ENCODE measurements at regions not wholly inside any gene's neighbourhood (a gene's known extent, or its start where the extent isn't known, plus 50 kb on each side); places are given as distances from the start of the nearest gene placed in this dataset.

DNA sequence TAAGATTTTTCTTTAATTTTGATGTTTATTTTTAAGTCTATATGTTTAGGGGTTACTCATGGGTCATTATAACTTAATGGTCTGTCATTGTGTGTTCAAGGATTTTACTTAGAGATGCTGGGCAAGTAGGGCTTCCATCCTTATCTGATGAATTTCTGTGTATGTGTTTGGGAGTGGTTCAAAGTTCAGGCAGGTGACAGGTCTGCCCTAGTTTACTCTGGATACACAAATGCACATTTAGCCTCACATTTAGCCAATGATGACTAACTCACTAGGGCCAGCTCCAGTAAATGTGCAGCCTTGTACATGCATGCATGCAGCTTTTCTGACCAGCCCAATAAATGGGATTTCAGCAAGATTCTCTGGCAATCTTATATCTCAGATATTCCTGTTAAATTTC lies 554.1 kb downstream of the SI start:
- Histone ChIP-seq H3K4me3 (replicated peaks in 1 of 2; ENCODE audit: low read depth in 1 of 2, low read length in 2 of 2) (no peak overlapping the region), H3K79me2 (ENCODE audit: insufficient read depth, low read length) (no peaks in the 10 kb centered on the region), H3K9me3 (ENCODE audit: control insufficient read depth in 1 of 2, insufficient read depth in 1 of 2, low read depth in 1 of 2, low read length in 2 of 2) (no peaks in the 10 kb centered on the region), H3K9ac (ENCODE audit: low read length) (no peak overlapping the region), H4K20me1 (ENCODE audit: insufficient read depth) (no peaks in the 10 kb centered on the region), H3K9me2 (ENCODE audit: insufficient read depth) (no peaks in the 10 kb centered on the region), H3K27ac (ENCODE audit: low read depth, low read length) (no peak overlapping the region), H3K36me3 (ENCODE audit: control insufficient read depth in 1 of 2, insufficient read depth in 2 of 2, low read length in 2 of 2) (no peaks in the 10 kb centered on the region), H3K4me2 (ENCODE audit: low read length) (no peak overlapping the region), H2AFZ (ENCODE audit: low read depth, low read length, poor library complexity, severe bottlenecking) (no peak overlapping the region), H3K4me1 (ENCODE audit: control insufficient read depth in 1 of 2, insufficient read depth in 2 of 2, low read length in 2 of 2) (no peaks in the 10 kb centered on the region), H3K27me3 (ENCODE audit: insufficient read depth, low read length) (no peaks in the 10 kb centered on the region)
- RAD21 ChIA-PET (ENCODE audit: low non-redundant PET in 1 of 2, low total read pairs in 2 of 2, uncharacterized antibody in 2 of 2, unreplicated experiment in 2 of 2) = no interaction called here
- no peak for TF ChIP-seq ELF1 (IDR thresholded peaks at IDR 0.05; ENCODE audit: borderline replicate concordance, low read depth)
- no peak for TF ChIP-seq SRF (IDR thresholded peaks at IDR 0.05; ENCODE audit: low read depth)
- TF ChIP-seq EZH2phosphoT487 (IDR thresholded peaks at IDR 0.05; ENCODE audit: borderline replicate concordance) = no peak
- POLR2A ChIA-PET = no interaction called here
- no peak for ATAC-seq
- CTCF ChIA-PET = no interaction called here
- BruUV-seq (replicated peaks) = no TSS peak
- intact Hi-C loops (cut with micrococcal nuclease) = no loop called here
- DNase-seq (ENCODE audit: low read depth, low spot score) = no peak

- Histone ChIP-seq H3K4me2 (ENCODE audit: low read length) (no peak overlapping the region), H3K4me1 (ENCODE audit: control insufficient read depth in 1 of 2, insufficient read depth in 2 of 2, low read length in 2 of 2) (no peaks in the 10 kb centered on the region), H3K36me3 (ENCODE audit: control insufficient read depth in 1 of 2, insufficient read depth in 2 of 2, low read length in 2 of 2) (no peaks in the 10 kb centered on the region), H3K9me3 (ENCODE audit: control insufficient read depth in 1 of 2, insufficient read depth in 1 of 2, low read depth in 1 of 2, low read length in 2 of 2) (no peaks in the 10 kb centered on the region), H3K27ac (ENCODE audit: low read depth, low read length) (no peak overlapping the region), H3K4me3 (replicated peaks in 1 of 2; ENCODE audit: low read depth in 1 of 2, low read length in 2 of 2) (no peak overlapping the region), H3K9ac (ENCODE audit: low read length) (no peak overlapping the region), H2AFZ (ENCODE audit: low read depth, low read length, poor library complexity, severe bottlenecking) (no peak overlapping the region), H3K27me3 (ENCODE audit: insufficient read depth, low read length) (no peaks in the 10 kb centered on the region), H3K9me2 (ENCODE audit: insufficient read depth) (no peaks in the 10 kb centered on the region), H4K20me1 (ENCODE audit: insufficient read depth) (no peaks in the 10 kb centered on the region), H3K79me2 (ENCODE audit: insufficient read depth, low read length) (no peaks in the 10 kb centered on the region)
- intact Hi-C loops (cut with micrococcal nuclease) = no loop called here
- ChIA-PET RAD21 (ENCODE audit: low non-redundant PET in 1 of 2, low total read pairs in 2 of 2, uncharacterized antibody in 2 of 2, unreplicated experiment in 2 of 2) (no interaction called here), POLR2A (no interaction called here), CTCF (no interaction called here)
- no peak for DNase-seq (ENCODE audit: low read depth, low spot score)
- BruUV-seq (replicated peaks) = no TSS peak
- ATAC-seq = no peak
- TF ChIP-seq RAD21 (IDR thresholded peaks at IDR 0.05; ENCODE audit: low read depth) (no peak), EZH2phosphoT487 (IDR thresholded peaks at IDR 0.05; ENCODE audit: borderline replicate concordance) (no peak), JUND (IDR thresholded peaks at IDR 0.05) (no peak), SIN3A (IDR thresholded peaks at IDR 0.05; ENCODE audit: low read depth) (no peak), ZFX (IDR thresholded peaks at IDR 0.05) (no peak), POLR2A (IDR thresholded peaks at IDR 0.05; ENCODE audit: borderline replicate concordance, extremely low read depth, insufficient read depth, insufficient read length) (no peak), CTCF (IDR thresholded peaks at IDR 0.05 in 2 of 3, conservative IDR thresholded peaks at IDR 0.05 in 1 of 3; ENCODE audit: borderline replicate concordance in 1 of 3, insufficient read depth in 1 of 3, low read depth in 2 of 3, low read length in 2 of 3) (no peak), EZH2 (IDR thresholded peaks at IDR 0.05) (no peak), ZBTB33 (IDR thresholded peaks at IDR 0.05; ENCODE audit: extremely low read depth, insufficient replicate concordance, low read length) (no peak)
- TF ChIP-seq, protein P1, sequence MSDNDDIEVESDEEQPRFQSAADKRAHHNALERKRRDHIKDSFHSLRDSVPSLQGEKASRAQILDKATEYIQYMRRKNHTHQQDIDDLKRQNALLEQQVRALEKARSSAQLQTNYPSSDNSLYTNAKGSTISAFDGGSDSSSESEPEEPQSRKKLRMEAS (IDR thresholded peaks at IDR 0.05) = no peak
- TF ChIP-seq, protein P2, sequence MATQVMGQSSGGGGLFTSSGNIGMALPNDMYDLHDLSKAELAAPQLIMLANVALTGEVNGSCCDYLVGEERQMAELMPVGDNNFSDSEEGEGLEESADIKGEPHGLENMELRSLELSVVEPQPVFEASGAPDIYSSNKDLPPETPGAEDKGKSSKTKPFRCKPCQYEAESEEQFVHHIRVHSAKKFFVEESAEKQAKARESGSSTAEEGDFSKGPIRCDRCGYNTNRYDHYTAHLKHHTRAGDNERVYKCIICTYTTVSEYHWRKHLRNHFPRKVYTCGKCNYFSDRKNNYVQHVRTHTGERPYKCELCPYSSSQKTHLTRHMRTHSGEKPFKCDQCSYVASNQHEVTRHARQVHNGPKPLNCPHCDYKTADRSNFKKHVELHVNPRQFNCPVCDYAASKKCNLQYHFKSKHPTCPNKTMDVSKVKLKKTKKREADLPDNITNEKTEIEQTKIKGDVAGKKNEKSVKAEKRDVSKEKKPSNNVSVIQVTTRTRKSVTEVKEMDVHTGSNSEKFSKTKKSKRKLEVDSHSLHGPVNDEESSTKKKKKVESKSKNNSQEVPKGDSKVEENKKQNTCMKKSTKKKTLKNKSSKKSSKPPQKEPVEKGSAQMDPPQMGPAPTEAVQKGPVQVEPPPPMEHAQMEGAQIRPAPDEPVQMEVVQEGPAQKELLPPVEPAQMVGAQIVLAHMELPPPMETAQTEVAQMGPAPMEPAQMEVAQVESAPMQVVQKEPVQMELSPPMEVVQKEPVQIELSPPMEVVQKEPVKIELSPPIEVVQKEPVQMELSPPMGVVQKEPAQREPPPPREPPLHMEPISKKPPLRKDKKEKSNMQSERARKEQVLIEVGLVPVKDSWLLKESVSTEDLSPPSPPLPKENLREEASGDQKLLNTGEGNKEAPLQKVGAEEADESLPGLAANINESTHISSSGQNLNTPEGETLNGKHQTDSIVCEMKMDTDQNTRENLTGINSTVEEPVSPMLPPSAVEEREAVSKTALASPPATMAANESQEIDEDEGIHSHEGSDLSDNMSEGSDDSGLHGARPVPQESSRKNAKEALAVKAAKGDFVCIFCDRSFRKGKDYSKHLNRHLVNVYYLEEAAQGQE (IDR thresholded peaks at IDR 0.05; ENCODE audit: low read depth) = no peak
Measured at GRCh38 chr3:164522073-164522763, 556.1 kb downstream of the SI start.

All from HCT116 (cell line).